ENCODE measurements at regions not wholly inside any gene's neighbourhood (a gene's known extent, or its start where the extent isn't known, plus 50 kb on each side); places are given as distances from the start of the nearest gene placed in this dataset.

DNA sequence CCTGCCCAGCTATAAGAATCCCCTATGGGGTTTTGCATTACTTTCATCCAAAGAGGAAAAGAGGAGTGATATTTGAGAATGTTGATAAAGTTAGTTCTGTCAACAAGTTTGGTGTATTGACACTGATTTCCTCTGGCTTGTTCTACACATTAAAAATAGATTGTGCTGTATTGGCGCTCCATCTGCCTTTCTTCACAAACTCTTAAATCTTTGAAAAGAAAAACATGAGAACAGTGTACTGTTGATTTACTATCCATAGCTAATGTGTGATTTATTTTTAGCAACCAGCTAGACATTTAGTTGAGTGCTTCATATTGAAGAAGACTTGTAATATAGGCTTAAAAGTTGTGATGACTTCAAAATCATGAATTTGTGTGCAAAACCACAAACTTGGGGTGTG is 261.2 kb upstream of the ANKRD50 start:
- no peak for DNase-seq

DNA sequence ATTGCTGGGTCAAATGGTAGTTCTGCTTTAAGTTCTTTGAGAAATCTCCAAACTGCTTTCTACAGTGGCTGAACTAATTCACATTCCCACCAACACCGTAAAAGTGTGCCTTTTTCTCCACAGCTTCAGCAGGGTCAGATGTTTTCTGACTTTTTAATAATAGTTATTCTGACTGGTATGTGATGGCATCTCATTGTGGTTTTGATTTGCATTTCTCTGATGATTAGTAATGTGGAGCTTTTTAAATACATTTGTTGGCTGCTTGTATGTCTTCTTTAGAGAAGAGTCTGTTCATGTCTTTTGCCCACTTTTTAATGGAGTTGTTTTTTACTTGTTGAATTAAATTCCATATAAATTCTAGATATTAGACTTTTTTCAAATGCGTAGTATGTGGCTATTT is 257.5 kb upstream of the ANKRD50 start:
- DNase-seq = no peak

DNA sequence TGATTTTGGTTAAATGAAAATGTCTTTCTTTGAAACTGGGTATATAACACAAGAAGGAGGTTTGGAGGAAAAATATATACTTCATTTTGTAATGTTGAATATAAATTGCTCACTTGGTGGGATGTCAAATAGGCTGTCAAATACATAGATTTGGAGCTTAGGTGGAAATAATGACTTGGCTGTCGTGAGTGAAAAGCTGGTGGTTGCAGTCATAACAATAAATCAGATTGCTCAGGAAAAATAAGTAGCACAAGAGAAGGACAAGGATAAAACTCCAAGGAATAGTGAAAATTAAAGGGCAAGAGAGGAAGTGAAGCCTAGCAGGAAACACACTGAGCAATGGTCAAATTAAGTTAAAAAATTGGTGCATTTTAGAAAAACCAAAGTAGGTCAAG is 253.0 kb upstream of the ANKRD50 start:
- DNase-seq = no peak

DNA sequence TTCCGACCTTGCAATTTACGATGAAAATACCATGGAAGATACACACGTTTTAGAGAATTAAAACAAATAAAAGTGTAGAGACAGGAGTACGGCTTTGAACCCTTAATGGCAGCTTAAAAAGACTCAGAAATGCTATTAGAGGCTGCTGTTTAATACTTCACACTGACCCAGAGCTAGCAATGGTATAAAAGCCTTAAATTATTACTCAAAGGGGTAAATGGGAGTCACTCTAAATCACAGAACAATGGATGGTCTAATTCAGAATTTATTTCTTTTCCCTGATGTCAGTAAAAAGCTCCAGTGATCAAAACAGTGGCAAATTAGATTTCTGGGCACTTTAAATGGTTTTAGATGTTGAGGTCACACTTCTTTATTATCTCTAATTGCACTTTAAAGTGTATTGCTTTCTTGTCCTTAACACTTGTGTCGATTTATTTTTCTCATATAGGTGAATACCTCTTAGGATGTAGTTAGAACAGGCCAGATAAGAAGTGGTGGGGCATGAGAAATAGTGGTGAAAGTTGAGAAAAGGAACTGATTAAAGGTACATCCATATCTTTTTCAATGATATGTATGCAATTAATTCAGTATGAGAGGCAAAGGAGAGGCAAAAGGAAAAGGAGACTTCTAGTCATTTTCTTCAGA is 252.4 kb upstream of the ANKRD50 start:
- DNase-seq = no peak

DNA sequence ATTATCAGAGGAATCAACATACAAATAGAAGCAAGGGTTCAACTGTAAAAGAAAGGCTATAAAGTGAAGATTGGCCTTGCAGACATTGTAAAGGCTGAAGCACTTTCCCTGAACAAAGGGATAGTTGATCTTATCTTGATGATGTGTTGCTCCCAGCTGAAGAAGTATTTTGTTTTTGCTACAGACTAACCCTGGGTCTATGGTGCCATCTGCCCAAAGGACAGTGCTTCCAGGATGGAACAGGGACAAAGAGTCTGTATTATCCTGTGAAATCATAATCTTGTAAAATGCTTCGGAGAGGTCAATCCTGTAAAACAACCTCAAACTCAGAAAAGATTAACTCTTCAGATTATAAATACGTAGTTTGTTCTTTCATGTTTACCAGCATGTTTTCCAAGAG is 251.7 kb upstream of the ANKRD50 start:
- DNase-seq = no peak

DNA sequence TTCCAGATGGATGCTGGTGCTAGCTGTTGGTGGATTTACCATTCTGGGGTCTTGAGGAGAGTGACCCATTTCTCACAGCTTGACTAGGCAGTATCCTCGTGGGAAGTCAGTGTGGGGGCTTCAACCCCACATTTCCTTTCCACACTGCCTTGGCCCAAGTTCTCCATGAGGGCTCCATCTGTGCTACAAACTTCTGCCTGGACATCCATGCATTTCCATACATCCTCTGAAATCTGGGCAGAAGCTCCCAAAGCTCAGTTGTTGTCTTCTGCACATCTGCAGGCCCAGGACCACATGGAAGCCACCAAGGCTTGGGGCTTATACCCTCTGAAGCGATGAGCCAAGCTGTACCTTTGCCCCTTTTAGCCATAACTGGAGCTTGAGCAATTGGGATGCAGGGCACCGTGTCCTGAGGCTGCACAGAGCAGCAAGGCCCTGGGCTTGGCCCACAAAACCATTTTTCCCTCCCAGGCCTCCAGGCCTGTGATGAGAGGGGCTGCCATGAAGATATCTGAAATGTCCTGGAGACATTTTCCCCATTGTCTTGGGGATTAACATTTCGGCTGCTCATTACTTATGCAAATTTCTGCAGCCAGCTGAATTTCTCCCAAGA is 248.7 kb upstream of the ANKRD50 start:
- no peak for DNase-seq

DNA sequence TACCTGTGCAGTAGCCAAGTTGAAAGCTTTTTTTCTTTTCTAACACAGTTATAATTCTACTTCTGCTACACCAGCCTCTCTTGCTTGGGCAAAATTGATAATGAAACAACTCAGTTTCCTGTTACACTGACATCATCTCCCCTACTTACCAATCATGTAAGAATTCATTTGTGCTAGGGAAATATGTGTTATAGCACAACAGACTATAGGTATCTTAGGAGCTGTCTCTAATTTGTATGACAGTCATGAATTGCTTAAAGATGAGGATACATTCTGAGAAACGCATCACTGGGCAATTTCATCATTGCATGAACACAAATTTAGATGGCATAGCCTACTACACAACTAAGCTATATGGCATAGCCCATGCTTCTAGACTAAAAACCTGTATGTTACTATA is 246.3 kb upstream of the ANKRD50 start:
- no peak for DNase-seq

DNA sequence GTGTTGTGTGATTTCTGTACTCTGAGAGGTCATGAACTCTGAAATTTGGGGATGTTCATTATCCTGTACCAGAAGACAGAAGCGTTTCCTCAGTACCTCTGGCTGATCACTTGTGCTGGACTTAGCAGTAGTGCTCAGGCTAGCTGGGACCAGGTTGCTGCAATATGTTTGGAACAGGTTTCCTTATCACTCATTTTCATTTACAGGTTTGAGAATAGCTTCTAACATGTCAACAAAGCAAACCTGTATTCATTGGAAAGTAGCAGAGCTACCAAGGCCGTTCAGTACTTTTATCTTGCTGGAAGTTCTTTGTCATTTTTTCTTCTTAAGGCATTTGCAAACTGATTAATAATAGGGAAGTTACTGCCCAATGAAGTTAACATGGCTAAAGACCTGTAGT is 242.9 kb upstream of the ANKRD50 start:
- no peak for DNase-seq

DNA sequence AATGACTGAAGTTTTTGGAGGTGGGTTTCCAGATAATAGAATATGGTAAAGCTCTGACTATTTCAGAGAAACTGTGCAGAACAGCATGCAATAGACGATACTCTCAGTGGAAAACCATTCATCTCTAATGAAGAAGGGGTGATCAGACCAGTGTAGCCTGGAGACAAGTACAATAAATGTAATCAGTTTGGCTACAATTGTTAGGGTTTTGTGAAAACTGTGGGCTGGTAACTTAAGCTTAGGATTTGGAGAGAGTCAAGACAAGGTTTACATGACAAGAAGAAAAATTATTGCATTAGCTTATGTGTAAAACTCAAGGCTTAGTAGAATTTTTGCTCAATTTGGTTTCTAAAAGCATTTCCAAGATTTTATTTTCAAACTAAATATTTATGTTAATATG is 241.5 kb upstream of the ANKRD50 start:
- no peak for DNase-seq

DNA sequence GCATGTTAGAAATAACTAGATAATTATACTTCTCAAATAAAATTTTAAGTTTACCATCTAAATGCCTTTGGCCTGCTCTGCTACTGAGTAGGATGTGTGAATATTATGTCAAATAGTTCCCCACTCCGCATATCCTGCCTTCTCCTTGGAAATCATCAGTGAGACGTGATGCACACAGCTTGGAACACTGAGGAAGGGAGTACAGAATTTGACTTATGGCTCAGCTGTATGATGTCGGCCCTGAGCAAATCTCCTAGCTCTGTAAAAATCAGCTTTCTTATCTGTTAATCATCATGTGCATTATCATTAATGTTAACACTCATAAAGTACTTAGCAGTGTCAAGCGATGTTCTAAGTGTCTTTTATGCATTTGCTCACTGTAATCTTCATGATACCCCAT is 241.0 kb upstream of the ANKRD50 start:
- no peak for DNase-seq

DNA sequence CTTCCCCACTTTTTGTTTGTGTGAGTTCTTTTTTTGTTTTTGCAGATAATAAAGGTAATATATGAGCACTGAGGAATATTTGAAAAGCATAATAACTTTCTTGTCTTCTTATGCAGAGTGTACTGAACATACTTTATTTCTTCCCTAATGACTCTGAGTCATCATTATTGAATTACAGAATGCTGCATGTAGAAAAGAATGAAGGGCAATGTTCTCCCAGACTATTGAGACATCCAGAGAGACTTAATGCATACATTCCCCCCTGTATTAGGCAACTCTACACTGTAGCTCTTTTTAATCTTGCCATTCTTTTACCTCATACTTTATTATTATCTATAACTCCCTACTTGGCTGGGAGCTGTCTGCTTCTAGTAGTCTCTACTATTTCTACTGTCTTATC is 240.5 kb upstream of the ANKRD50 start:
- no peak for DNase-seq

DNA sequence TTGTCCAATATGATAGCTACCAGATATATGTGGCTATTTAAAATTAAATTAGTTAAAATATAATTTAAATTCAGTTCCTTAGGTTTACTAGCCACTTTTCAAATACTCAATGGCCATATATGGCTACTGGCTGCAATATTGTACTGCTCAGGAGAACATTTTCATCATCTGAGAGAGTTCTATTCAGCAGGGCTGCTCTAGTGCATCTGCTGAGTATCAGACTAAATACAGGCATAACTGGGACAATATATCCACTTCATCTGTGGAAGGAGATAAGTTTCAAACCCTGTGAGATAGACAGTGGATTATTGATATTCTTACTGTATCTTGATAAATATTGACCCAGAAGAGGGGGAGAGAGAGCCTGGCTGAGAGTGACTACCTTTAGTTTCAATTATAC is 240.1 kb upstream of the ANKRD50 start:
- no peak for DNase-seq

DNA sequence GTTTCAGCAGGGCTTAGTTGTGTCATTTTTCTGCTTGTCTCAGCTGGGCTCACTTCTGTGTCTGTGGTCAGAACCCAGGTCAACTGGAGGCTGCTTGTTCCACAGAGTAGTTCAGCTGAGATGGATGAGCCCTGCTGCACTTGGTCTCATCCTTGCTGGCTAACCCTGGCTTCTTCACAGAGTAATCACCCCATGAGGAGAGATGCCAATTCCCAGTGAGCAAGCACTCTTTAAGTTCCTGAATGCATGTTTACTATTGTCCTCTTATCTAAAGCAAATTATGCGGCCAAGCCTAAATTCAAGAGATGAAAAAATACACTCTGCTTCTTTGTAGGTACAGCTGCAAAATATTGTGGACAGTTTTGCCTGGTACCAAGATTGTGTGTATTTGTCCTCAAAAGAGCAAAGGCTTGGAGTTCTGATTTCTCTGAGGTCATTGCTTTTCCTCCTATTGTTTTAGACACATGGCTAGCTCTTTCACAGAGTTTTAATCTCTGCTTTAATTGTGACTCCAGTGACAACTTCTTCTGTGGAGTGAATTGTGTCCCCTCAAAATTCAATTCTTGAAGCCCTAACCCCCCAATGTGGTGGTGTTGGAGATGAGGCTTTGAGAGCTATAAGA is 236.6 kb upstream of the ANKRD50 start:
- DNase-seq = no peak

DNA sequence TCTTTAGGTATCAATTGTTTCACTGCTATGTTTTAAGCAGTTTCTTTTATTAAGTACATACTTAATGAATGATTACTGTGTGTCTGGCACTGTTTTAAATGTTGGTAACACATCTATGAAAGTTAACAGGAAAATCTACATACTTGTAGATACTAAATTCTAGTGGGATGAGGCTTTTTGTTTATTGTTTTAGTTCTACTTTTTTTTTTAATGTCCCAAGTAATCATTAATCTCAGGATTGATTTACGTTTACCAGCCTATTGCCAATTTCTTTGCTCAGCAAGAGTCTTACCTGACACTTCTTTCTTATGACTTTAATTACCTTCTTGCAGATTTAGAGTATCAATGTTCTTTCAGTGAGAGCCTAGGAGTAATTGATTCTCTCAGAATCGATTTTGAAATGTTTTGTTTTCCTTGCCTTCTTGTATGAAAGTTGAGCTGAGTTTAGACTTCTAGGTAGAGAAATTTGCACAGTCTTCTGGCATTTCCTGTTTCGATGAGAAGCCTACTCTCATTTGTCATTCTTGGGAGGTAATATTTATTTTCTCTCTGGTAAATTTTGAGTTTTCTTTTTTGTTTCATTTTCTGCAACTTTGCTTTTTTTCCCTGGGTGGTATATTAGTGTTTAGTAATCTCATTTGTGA is 235.2 kb upstream of the ANKRD50 start:
- no peak for DNase-seq

DNA sequence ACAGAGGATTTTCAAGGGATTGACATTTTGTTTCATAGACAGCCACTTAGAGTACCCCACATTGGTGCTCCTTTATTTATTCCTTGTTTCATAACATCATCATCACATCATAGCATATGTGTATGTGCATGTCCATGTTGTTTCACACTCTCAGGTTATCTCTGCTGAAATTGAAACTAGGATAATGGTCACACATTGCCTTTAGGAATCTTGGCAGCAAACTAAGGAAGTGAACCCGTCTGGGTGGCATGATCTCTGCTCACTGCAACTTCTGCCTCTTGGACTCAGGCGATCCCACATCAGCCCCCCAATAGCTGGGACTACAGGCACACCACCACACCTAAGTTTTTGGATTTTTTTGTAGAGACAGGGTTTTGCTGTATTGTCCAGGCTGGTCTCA is 234.2 kb upstream of the ANKRD50 start:
- no peak for DNase-seq

DNA sequence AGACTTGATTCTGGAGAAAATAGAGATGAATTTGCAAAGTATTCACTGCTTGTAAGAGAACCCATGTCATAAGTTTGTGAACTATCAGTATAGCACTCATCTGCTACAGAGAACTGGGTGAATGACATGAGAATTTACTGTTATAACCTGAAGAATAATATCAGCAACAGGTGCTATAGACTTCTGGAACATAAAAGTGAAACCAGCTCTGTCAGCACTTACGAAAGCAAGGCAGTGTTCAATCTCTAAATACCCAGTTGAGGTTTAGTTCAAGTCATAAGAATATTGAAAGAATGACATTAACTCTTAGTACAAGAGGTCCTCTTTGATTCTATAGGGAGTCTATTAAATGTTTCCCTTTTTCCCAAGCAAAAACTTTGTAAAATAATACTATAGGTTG is 232.9 kb upstream of the ANKRD50 start:
- DNase-seq = no peak

DNA sequence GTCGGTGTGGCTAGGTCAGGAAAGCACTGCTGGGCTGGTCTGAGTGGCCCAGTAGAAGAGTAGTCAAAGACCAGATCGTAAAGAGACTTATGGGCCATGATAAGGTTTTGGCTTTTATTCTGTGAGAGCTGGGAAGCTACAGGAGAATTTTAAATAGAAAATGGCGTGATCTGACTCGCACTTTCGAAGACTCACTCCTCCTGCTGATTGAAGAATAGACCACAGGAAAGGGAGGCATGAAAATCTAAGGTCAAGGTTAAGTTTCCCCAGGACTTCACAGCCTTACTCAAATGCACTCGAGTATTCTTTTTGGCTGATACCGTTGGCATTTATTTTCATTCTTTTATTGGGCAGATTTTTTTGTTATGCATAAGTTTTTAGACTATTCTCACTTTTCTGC is 231.4 kb upstream of the ANKRD50 start:
- no peak for DNase-seq

DNA sequence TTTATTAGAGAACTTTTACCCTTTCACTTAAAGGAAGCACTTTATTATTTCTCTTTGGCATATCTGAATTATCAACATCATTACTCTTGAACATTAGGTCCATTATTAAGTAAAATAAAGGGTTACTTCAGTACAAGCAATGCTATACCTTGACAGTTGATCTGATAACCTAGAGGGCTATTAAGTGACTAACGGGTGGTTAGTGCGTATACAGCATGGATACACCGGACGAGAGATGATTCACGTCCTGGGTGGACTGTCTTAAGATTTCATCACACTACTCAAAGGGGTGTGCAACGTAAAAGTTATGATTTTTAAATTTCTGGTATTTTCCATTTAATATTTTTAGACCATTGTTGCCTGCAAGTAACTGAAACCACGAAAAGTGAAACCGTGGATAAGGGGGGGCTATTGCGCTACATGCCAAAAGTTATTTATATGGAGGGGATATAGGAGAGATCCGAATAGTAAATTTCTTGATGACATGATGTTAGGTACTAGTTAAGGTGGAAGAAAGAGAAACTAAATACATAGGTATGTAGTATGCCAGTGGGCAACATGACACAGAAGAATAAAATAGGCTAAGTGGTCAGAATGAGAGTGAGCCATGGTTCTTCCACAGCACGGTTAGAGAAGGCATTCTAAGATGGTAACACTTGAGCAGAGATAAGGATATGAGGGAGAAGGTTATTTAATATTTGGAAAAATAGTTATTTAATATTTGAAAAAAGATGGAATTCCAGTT is 230.8 kb upstream of the ANKRD50 start:
- no peak for DNase-seq

DNA sequence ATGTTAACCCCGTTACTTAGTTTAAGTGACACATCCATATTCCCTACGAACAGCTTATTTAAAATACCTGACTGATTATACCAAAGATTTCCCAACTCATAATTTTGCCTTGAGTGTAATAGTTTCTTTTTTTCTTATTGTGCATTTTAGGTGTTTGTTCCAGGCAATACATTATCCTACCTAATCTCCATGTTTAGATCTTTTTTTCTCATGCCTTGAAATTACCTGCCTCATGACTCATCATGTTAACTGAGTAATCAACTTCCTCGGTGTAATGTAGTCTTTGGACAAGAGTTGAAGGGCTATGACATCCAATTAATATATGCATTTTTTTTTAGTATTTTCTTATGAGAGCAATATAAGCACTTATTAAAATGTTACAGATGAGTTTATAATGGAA is 228.7 kb upstream of the ANKRD50 start:
- DNase-seq = no peak

DNA sequence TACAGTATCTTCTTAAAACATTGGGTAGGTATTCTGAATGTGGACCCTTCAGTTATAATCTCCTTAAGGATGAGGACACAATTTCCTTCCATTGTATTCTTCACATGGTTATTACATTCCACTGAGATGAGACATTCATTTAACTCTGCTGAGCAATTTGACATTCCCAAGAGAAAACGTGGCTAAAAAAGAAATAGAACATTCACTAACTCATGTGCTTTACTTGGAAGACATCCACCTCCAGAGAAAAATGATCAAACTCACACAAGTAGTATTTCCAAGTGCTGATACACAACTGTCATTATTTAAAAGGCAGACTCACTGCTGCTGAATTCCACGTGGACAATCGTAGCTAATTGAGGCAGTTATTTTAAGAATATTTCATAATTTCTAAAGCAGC is 227.9 kb upstream of the ANKRD50 start:
- DNase-seq = no peak

DNA sequence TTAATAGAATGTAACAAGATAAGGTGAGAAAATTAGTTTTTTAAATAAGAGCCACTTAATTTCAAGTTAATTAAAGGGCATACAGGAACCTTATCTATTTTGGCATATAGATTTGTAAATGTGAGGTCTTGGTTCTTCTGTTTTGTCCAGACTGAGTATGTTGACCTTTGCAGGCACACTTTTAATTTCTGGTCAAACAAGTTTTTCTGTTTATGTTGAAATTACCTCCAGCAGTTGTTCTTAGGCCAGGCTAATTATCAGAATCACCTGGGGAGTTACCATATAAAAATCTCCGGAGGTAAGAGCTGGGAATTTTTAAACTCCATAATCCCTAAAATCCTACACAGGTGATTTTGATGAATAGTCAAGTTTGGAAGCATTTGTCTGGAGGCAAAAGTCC is 227.4 kb upstream of the ANKRD50 start:
- DNase-seq = no peak

DNA sequence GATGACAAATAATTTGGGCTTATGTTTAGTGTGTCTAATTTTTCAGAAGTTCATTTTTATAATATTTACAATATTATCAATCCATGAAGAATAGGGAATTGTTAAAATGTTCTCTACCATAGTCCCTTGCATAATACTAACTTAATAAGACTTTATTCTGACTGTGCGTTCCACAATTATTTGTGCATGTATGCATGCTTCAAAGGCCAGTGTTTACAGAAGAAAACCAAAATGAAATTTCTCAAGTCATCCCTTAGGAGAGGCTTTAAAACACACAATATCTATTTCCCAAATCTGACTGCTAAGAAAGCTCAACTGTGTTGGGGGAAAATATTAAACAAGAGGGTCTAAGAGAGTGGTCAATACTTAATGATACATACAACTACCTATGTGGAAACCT is 226.3 kb upstream of the ANKRD50 start:
- no peak for DNase-seq

DNA sequence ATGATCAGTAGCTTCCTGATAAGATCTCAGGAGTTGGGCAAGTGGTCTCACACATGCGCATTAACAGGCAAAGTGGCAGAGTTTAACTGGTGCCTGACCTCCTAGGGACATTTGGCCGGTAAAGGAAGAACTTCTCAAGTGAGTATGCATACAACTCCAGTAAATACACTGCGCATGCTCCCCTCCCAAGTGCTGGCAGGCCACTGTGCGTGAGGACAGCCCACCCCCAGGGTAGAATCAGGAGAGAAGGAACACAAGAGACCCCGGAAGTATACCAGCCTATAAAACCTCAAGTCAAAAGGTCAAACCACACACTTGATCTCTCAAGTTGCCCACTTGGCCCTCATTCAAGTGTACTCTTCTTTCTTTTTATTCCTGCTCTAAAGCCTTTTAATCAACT is 225.5 kb upstream of the ANKRD50 start:
- DNase-seq = no peak

DNA sequence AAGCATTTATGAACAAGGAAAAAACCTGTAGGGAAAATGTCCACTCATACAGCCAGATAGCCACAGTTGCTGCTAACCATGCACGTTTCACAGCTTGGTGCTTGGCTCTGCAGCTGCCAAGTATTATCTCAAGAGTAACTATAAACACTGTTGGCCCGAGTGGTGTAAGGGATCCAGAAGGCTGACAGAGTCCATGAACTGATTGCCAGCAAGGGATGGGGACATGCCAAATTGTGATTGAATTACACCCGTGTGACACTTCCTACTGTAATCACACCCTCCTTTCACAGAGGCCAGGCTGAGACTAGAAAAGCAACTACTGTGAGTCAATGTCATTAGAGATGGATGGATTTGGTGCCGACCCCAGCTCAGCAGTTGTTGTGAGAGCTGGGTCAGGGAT is 223.9 kb upstream of the ANKRD50 start:
- DNase-seq = peak; percentile 93

All from NCI-H1092 (cell line).